GM13977 (cell line): ENCODE measurements at regions not wholly inside any gene's neighbourhood (a gene's known extent, or its start where the extent isn't known, plus 50 kb on each side); places are given as distances from the start of the nearest gene placed in this dataset.
"Not testable (repeated sequence)": the region's sequence is repeated elsewhere in the genome, so short reads cannot be mapped to it uniquely, and the experiment has no call there.

Experiments used
- DNase-seq: peaks from one replicate; pipeline ENCODE4 v3.0.0; 2012; ENCODE audit warnings: low spot score
- in situ Hi-C: fragments of 300-500 bp; cut with MboI; formaldehyde crosslinking; loops from one replicate; pipeline ENCODE4 v1.12.0; 2022; ENCODE audit warnings: low sequenced_read_pairs, low pct_unique_long_range_greater_than_20kb, mixed read lengths, inconsistent platforms; ENCODE audit not compliant: unreplicated experiment
- TF ChIP-seq, protein P1 (sequence below): IDR thresholded peaks from 2 replicates; pipeline ENCODE4 v1.5.1; 2012; ENCODE audit warnings: mild to moderate bottlenecking, control low read depth; ENCODE audit not compliant: insufficient read depth; ENCODE audit errors: extremely low read depth, missing control alignments

DNA sequence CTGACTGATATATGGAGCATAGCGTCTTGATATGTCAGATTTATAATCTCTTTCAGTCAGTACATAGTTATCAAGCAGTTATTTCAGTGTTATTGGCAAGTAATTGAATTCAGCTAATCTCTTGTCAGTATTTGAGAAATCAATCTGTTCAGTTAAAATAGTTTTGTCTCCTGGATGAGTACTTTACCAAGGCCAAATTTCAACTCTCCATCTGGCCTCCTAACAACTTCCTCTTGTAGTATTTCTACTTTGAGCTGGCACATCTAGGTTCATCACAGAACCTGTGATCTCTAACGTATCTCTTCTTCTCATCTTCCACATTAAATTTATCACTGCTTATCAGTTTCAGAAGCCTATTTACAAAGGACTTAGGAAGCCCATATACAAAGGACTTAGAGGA is 690.5 kb downstream of the C12orf50 start:
- TF ChIP-seq, protein P1, sequence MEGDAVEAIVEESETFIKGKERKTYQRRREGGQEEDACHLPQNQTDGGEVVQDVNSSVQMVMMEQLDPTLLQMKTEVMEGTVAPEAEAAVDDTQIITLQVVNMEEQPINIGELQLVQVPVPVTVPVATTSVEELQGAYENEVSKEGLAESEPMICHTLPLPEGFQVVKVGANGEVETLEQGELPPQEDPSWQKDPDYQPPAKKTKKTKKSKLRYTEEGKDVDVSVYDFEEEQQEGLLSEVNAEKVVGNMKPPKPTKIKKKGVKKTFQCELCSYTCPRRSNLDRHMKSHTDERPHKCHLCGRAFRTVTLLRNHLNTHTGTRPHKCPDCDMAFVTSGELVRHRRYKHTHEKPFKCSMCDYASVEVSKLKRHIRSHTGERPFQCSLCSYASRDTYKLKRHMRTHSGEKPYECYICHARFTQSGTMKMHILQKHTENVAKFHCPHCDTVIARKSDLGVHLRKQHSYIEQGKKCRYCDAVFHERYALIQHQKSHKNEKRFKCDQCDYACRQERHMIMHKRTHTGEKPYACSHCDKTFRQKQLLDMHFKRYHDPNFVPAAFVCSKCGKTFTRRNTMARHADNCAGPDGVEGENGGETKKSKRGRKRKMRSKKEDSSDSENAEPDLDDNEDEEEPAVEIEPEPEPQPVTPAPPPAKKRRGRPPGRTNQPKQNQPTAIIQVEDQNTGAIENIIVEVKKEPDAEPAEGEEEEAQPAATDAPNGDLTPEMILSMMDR = no peak
- in situ Hi-C loops = no loop called here
- no peak for DNase-seq

DNA sequence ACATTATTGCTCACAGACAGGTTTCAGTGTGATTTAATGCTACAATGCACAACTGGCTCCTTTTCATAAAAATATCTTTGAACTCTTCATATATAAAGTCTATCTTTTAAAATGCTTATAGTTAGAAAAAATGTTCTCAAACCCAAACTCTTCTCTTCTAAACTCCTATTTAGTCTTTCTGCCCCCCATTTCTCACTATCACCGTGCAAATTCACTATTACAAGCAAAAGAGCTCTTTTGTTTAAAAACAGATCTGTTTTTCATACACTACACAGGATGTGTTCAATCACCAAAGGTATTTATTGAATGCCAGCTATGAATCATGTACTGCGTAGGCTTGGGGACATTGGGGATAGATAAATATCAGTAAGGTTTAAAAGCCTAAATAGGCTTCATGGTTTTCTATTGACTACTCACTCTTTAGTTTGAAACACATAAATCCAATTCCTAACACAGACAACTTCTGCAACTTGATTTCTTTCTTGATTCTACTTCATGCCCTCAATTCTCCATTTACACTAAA is 692.3 kb downstream of the C12orf50 start:
- TF ChIP-seq, protein P1 = no peak
- in situ Hi-C loops = no loop called here
- no peak for DNase-seq

DNA sequence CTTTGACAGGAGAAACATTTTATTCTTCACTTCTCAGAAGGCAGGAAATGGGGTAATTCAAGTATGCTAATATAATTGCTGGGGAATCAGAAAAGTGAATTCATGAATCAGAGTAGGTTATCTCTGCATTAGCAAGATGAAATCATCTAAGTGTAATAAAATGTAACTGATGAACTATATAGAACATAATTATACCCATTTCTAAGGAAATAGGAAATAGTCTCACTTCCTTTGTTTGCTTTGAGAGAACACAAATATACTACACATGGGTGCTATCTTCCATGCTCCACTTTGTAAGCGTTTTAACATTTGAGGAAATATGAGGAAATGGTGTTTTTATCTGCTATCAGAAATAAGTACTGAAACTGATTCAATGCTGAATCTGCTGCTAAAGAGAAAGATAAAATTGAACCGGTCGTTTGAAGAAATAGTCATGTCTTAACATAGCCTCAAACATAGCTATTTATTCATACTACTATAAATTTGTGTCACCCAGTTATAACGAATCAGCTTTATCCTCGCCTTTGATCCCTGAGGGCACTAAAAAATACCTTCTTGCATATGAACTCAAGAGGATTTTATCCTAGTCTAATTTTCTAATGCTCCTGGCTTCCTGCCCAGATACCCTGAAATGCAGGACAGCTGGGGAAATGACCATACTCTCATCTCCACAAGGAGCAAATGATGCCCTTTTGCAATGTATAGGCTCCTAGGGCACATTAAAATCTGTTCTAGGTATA is 696.0 kb downstream of the C12orf50 start:
- in situ Hi-C loops = no loop called here
- DNase-seq = no peak
- TF ChIP-seq, protein P1 = no peak

GRCh38 chr12:87330071-87330555 is 699.1 kb downstream of the C12orf50 start:
- in situ Hi-C loops, DNase-seq: not testable (repeated sequence)

DNA sequence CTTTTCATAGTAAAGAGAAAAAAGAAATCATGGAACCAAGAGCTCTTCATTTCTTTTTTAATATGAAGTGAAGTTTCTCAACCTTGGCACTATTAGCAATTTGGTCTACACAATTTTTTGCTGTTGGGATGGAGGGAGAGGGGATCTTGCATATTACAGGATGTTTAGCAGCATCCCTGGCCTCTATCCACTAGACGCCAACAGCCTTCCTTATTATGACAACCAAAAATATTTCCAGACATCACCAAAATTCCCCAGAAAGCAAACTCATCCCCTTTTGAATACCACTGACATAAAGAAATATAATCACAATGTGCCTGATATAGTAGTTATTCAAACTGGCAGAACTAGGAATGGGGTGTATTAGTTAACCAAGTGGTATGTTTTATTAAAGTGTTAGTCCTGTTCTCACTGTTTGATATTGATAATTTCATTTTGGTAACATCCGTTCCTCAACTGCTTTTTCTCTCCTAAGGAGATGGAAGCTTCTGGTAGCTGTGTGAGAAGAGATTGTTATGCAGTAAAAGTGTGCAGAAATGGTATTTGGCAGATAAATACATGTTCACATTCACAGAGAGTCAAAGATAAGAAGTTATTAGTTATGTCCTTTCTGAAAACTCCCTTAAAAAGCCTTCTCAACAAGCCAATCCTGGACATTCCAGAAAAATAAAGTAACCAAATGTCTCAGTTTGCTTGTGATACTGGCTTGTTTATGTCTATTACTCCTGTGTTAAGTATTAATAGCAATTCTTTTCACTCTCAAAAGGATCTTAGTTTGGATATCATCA is 699.9 kb downstream of the C12orf50 start:
- in situ Hi-C loops = no loop called here
- TF ChIP-seq, protein P1 = no peak
- no peak for DNase-seq

GRCh38 chr12:87323369-87323768 is 705.8 kb downstream of the C12orf50 start:
- no peak for DNase-seq
- TF ChIP-seq, protein P1 = no peak
- in situ Hi-C loops = no loop called here

DNA sequence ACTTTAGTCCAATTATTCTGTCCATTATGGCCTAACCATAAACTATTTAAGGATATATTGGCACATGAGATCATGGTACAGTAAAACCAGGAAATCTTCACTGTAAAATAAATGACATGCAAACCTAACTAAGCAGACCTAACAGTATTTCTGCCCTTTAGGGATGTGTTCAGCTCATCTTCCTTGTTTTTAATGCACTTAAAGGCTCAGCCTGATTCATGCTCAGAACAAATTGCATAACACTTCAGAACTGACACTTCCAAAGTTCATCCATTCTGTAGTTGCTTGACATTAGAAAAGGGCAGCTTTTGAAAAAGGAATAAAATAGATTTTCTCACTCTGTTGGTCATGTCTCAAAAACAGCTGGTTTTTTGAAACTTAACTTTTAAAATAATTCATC is 708.5 kb downstream of the C12orf50 start:
- in situ Hi-C loops = no loop called here
- no peak for DNase-seq
- TF ChIP-seq, protein P1 = no peak
